ENCODE measurements at regions not wholly inside any gene's neighbourhood (a gene's known extent, or its start where the extent isn't known, plus 50 kb on each side); places are given as distances from the start of the nearest gene placed in this dataset.
"Not testable (repeated sequence)": the region's sequence is repeated elsewhere in the genome, so short reads cannot be mapped to it uniquely, and the experiment has no call there.

DNA sequence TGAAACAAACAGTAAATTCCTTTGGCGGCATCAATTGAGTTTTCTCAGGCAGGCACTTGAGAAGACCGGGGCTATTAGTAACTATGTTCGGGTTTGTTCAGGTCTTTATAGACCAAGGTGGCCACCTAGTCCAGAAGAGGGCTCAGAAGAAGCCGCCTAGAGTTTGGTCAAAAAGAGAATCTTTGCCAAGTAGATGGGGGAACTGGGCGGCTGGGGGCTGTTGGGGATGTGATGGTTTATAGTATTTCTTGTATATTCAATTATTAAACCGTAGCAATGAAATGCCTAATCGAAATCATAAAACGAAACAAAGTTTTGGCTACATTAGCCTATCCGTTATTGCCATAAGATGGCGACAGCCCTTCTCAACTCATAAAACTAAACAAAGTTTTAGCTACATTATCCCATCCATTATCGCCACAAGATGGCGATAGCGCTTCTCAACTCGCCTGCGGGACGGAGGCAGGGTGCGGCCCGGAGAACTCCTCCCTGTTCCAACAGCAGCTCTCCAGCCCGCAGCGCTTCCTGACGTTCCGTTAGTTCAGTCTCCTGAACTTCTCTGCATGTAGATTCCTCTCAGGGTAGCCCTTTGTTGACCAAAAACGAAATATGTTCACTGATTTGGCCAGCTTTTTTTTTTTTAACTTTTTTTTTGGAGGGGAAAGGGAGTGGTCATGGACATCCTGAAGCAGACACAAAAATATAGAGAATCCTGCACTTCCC, 120.5 kb upstream of the PRSS16 start:
- Histone ChIP-seq H3K79me2 (ENCODE audit: insufficient read depth, low read length) (no peaks in the 10 kb centered on the region), H3K4me1 (ENCODE audit: control insufficient read depth in 1 of 2, insufficient read depth in 2 of 2, low read length in 2 of 2) (peaks cover 12 to 26% of the 10 kb centered on the region in 2 donors), H2AFZ (ENCODE audit: insufficient read depth, low read depth, low read length, poor library complexity, severe bottlenecking) (peak overlapping the region; percentile 86), H3K27ac (ENCODE audit: low read depth in 1 of 2, low read length in 2 of 2) (no peak overlapping the region), H3K4me3 (replicated peaks in 1 of 3; ENCODE audit: low read depth in 2 of 3, low read length in 3 of 3) (peak overlapping the region; percentile 31 to 65 (median 36)), H3K4me2 (replicated peaks; ENCODE audit: extremely low read depth, low read length, poor library complexity, severe bottlenecking) (peak overlapping the region; percentile 74), H3K9me3 (replicated peaks in 1 of 2; ENCODE audit: control insufficient read depth in 1 of 2, insufficient read depth in 1 of 2, low read length in 2 of 2) (no peaks in the 10 kb centered on the region), H4K20me1 (ENCODE audit: insufficient read depth, low read length) (no peaks in the 10 kb centered on the region), H3K36me3 (replicated peaks in 1 of 2; ENCODE audit: control insufficient read depth in 1 of 2, insufficient read depth in 2 of 2, low read length in 2 of 2) (no peaks in the 10 kb centered on the region), H3K27me3 (ENCODE audit: control insufficient read depth in 2 of 2, insufficient read depth in 2 of 2, low read length in 2 of 2) (no peaks in the 10 kb centered on the region), H3K9ac (ENCODE audit: insufficient read depth, low read length, poor library complexity, severe bottlenecking) (no peak overlapping the region)
- Mint-ChIP-seq H3K4me1 (peaks cover 13% of the 10 kb centered on the region), H3K27me3 (ENCODE audit: low read depth in 3 of 3) (peaks cover 0 to 4% (median 4%) of the 10 kb centered on the region in 3 donors), H3K27ac (peak overlapping the region; percentile 19 to 79 (median 60)), H3K4me3 (peak overlapping the region; percentile 76 to 89), H3K36me3 (no peaks in the 10 kb centered on the region), H3K9me3 (no peaks in the 10 kb centered on the region)
- TF ChIP-seq, protein P1, sequence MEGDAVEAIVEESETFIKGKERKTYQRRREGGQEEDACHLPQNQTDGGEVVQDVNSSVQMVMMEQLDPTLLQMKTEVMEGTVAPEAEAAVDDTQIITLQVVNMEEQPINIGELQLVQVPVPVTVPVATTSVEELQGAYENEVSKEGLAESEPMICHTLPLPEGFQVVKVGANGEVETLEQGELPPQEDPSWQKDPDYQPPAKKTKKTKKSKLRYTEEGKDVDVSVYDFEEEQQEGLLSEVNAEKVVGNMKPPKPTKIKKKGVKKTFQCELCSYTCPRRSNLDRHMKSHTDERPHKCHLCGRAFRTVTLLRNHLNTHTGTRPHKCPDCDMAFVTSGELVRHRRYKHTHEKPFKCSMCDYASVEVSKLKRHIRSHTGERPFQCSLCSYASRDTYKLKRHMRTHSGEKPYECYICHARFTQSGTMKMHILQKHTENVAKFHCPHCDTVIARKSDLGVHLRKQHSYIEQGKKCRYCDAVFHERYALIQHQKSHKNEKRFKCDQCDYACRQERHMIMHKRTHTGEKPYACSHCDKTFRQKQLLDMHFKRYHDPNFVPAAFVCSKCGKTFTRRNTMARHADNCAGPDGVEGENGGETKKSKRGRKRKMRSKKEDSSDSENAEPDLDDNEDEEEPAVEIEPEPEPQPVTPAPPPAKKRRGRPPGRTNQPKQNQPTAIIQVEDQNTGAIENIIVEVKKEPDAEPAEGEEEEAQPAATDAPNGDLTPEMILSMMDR (IDR thresholded peaks at IDR 0.05): peak; percentile 83
- intact Hi-C loops (cut with micrococcal nuclease): loop anchor here in 1 of 2 donors (1.0 kb wide), 1 partner anchor 31 kb away; no protein-coding TSS in a partner anchor
- WGBS (ENCODE audit: insufficient coverage): 15% methylated on average over 16 of the region's 23 CpGs
- peak; percentile 83 to 88 (median 84) for DNase-seq

- H3K4me1 ChIP-seq (ENCODE audit: control insufficient read depth in 1 of 2, insufficient read depth in 2 of 2, low read length in 2 of 2): peaks cover 19 to 33% of the 10 kb centered on the region in 2 donors
- not testable (repeated sequence) for H3K4me3 ChIP-seq (replicated peaks in 1 of 3; ENCODE audit: low read depth in 2 of 3, low read length in 3 of 3); H3K79me2 ChIP-seq (ENCODE audit: insufficient read depth, low read length); H3K36me3 ChIP-seq (replicated peaks in 1 of 2; ENCODE audit: control insufficient read depth in 1 of 2, insufficient read depth in 2 of 2, low read length in 2 of 2); H3K9me3 ChIP-seq (replicated peaks in 1 of 2; ENCODE audit: control insufficient read depth in 1 of 2, insufficient read depth in 1 of 2, low read length in 2 of 2); H3K9ac ChIP-seq (ENCODE audit: insufficient read depth, low read length, poor library complexity, severe bottlenecking); H3K4me2 ChIP-seq (replicated peaks; ENCODE audit: extremely low read depth, low read length, poor library complexity, severe bottlenecking); H4K20me1 ChIP-seq (ENCODE audit: insufficient read depth, low read length); H3K27ac ChIP-seq (ENCODE audit: low read depth in 1 of 2, low read length in 2 of 2); H3K27me3 Mint-ChIP-seq (ENCODE audit: low read depth in 3 of 3); H3K9me3 Mint-ChIP-seq; H2AFZ ChIP-seq (ENCODE audit: insufficient read depth, low read depth, low read length, poor library complexity, severe bottlenecking); H3K36me3 Mint-ChIP-seq; H3K27me3 ChIP-seq (ENCODE audit: control insufficient read depth in 2 of 2, insufficient read depth in 2 of 2, low read length in 2 of 2); H3K27ac Mint-ChIP-seq; H3K4me3 Mint-ChIP-seq; DNase-seq
- intact Hi-C loops (cut with micrococcal nuclease): loop anchor here in 1 of 2 donors (1.0 kb wide), 1 partner anchor 30 kb away; no protein-coding TSS in a partner anchor
- 85% methylated on average over 2 of the region's 4 CpGs for WGBS (ENCODE audit: insufficient coverage)
- H3K4me1 Mint-ChIP-seq: peaks cover 13% of the 10 kb centered on the region
Measured at GRCh38 chr6:27127874-27128273, 119.6 kb upstream of the PRSS16 start.
